GM19438 (cell line): ENCODE measurements at regions not wholly inside any gene's neighbourhood (a gene's known extent, or its start where the extent isn't known, plus 50 kb on each side); places are given as distances from the start of the nearest gene placed in this dataset.
"Not testable (repeated sequence)": the region's sequence is repeated elsewhere in the genome, so short reads cannot be mapped to it uniquely, and the experiment has no call there.

Source experiments
- ATAC-seq: cut with Tn5 transposase; IDR thresholded peaks from one replicate; pipeline ENCODE4 v1.9.1; 2021; ENCODE audit warnings: low read depth; ENCODE audit not compliant: unreplicated experiment

DNA sequence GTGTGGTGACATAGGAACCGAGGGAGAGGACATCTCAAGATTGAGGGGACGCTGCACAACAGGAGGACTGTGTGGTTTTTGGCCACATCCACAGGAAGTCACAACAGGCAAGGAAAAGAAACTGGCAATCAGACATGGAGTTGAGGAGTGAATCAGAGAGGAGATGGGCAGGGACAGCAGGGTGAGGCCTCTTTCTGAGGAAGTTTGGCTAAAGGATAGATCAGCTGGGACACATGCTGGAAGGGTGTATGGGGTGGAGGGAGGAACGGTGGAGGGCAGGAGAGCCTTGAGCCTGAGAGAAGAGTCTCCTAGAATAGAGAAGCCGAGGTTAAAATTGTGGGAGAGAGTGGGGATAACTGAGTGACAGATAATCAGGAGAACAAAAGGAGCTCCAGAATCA lies 75.1 kb upstream of the CIDEA start:
- not testable (repeated sequence) for ATAC-seq

DNA sequence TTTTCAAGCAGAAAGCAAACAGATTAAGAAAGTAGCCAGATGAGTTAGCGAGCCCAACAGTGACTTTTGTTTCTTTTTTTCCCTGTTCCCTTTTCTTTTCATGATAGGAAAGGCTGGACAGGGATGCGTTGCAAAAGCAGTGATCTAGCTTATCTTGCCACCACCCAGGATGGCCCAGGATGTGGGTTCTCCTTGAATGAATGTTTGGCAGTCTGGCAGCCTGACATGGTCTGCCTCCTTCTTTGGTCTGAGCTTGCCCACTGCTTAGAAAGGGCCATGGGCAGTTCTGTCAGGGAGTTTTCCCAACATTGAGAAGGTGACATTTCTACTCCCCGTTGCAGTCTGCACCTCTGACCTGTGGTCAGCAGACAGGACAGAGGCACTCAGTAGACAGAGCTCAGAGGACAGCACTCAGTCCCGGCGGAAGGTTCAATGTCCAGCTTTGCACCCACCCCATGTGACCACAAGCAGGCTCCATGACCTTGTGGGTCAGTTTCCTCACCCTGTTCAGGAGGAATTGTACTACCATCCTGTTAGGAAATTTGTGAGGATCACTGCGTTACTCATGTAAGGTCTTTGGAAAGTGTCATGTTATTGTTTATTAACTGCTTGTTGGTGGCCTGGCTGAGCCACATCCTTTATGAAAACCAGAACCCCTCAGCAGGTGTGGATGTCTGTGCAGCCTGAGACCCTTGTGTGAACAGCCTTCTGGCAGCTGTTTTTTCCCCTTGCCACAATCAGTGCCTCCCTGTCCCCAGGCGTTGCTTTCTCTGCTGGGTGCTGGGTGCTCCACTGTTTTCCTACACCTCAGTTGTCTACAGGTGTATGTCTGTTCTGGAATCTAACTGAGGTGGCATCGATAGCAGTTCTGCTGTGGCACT lies 74.2 kb upstream of the CIDEA start:
- ATAC-seq, result peak; percentile 76

DNA sequence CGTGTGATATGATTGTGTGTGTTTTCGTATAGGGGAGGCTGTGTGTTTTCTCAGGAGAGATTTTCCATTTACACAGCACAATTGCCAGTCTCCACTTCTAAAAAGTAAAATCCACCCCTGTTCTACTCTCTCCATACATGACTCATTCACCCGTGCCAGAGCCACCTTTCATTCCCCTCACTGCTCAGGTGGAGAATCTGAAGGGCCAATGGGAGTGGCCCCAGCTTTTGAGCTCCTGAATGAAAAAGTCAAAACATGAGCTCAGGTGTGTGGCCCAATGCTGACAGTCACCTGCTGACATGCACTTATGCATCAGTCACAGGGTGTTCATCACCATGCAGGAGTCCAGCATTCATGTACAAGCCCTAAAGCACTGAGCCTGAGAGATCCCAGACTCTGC lies 55.4 kb upstream of the CIDEA start:
- ATAC-seq, result not testable (repeated sequence)

DNA sequence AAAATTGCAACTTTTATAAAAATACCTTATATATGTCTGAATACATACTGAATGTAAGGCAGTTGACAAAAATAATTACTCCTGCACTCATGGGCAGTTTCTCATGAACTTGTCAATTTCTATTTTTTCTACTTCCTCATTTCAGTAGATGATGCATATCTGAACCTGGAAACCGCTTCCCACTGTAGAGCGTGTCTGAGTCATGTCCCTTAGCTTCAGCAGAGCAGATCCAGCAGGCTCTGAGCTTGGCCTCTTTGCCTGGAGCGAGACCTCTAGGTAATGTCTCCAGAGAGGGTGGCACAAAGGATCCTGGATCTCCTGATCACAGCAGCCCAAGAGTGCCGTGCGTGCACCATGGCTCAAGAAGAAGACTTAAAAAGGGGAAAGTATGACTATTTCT lies 54.0 kb upstream of the CIDEA start:
- ATAC-seq, result peak; percentile 99
